Gastrocnemius medialis (tissue), 4 donors: ENCODE measurements at regions not wholly inside any gene's neighbourhood (a gene's known extent, or its start where the extent isn't known, plus 50 kb on each side); places are given as distances from the start of the nearest gene placed in this dataset.

Experiments
- POLR2A ChIP-seq, 2 donors: fragments of 450-650 bp; IDR thresholded peaks; one replicate each; pipeline ENCODE4 v1.6.1; 2017; ENCODE audit warnings: antibody characterized with exemption in 2 of 2, mild to moderate bottlenecking in 2 of 2, moderate library complexity in 2 of 2
- TF ChIP-seq, protein P1 (sequence below), 5 experiments: fragments of 450-650 bp in 3 of 5; fragments of 200-600 bp in 2 of 5; sonication (generic) in 2 of 5; IDR thresholded peaks in 4 of 5; conservative IDR thresholded peaks in 1 of 5; 1 replicate in 4 of 5; 2 replicates in 1 of 5; pipeline ENCODE4 v1.5.1; 2016 to 2019; ENCODE audit warnings: antibody characterized with exemption in 5 of 5, mild to moderate bottlenecking in 3 of 5, moderate library complexity in 3 of 5

DNA sequence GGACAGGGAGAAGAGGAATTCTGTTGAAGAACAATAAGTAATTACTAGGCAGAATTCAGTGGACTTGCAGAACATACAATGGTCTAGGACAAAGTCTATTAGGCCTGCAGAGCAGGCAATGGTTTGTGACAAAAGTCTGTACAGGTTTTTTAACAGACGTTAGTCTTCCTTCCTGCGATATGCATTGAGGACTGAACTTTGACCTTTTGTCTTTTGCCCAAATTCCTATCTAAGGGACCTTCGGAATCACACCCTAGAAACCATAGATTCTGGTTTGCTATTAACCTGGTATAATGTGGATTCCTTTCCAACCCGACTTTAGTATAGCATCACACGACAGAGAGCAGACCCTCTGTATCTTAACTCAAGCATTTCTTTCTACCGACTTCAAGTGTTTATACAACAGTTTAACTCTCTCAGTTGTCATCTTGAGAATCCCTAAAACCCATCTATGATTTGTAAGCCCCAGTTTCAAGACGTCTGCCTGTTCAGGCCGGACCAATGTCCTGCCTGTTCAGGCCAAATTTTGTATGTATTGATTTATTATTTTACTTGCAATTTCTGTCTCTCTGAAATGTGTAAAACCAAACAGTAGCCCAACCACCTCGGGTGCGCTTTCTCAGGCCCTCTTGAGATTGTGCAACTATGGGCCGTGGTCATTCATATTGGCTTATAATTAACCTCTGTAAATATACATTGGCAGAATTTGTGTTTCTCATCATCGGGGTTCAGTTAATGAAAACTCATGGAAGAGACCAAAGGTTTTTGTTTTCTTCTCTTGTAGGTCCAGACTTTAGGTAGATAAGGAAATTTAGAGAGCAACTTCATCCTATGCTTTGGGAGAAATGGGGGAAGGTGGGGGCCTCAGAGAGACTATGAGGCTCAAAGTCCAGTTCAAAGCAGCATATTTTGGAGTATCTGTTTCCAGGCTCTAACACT lies 76.9 kb upstream of the TNFSF18 start:
- TF ChIP-seq, protein P1, sequence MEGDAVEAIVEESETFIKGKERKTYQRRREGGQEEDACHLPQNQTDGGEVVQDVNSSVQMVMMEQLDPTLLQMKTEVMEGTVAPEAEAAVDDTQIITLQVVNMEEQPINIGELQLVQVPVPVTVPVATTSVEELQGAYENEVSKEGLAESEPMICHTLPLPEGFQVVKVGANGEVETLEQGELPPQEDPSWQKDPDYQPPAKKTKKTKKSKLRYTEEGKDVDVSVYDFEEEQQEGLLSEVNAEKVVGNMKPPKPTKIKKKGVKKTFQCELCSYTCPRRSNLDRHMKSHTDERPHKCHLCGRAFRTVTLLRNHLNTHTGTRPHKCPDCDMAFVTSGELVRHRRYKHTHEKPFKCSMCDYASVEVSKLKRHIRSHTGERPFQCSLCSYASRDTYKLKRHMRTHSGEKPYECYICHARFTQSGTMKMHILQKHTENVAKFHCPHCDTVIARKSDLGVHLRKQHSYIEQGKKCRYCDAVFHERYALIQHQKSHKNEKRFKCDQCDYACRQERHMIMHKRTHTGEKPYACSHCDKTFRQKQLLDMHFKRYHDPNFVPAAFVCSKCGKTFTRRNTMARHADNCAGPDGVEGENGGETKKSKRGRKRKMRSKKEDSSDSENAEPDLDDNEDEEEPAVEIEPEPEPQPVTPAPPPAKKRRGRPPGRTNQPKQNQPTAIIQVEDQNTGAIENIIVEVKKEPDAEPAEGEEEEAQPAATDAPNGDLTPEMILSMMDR (IDR thresholded peaks at IDR 0.05 in 4 of 5, conservative IDR thresholded peaks at IDR 0.05 in 1 of 5) = no peak
- no peak for TF ChIP-seq POLR2A (IDR thresholded peaks at IDR 0.05)
